Panc1 (cell line): ENCODE measurements at regions not wholly inside any gene's neighbourhood (a gene's known extent, or its start where the extent isn't known, plus 50 kb on each side); places are given as distances from the start of the nearest gene placed in this dataset.

ENCODE experiments used
- CTCF ChIP-seq: fragments of 450-650 bp; IDR thresholded peaks from 2 replicates; pipeline ENCODE4 v1.5.1; 2017; ENCODE audit warnings: mild to moderate bottlenecking
- POLR2AphosphoS5 ChIP-seq: IDR thresholded peaks from 2 replicates; pipeline ENCODE4 v1.6.1; 2012; ENCODE audit warnings: mild to moderate bottlenecking, low read depth, low read length, moderate library complexity
- REST ChIP-seq, 2 experiments: IDR thresholded peaks; 2 replicates each; pipeline ENCODE4 v1.6.1; 2011 to 2012; ENCODE audit warnings: low read depth in 2 of 2, control low read depth in 1 of 2, low read length in 1 of 2, mild to moderate bottlenecking in 1 of 2, moderate library complexity in 1 of 2; ENCODE audit not compliant: insufficient read depth in 1 of 2

- TF ChIP-seq CTCF (no peak), POLR2AphosphoS5 (no peak), REST (IDR thresholded peaks at IDR 0.05; ENCODE audit: insufficient read depth in 1 of 2, low read depth in 2 of 2, low read length in 1 of 2) (no peak)
Measured at GRCh38 chr3:46092702-46093080, 65.4 kb upstream of the XCR1 start.
